Effector memory CD4-positive, alpha-beta T cell (primary cell): ENCODE measurements at regions not wholly inside any gene's neighbourhood (a gene's known extent, or its start where the extent isn't known, plus 50 kb on each side); places are given as distances from the start of the nearest gene placed in this dataset.

ENCODE experiments used
- DNase-seq, 3 donors: peaks; one replicate each; pipeline ENCODE4 v3.0.0-alpha.2; 2020
- H3K27ac ChIP-seq: 2 replicates; pipeline ENCODE4 v1.7.0; 2013; ENCODE audit warnings: mild to moderate bottlenecking, low read length, moderate library complexity; ENCODE audit not compliant: insufficient read depth, poor library complexity, severe bottlenecking
- H3K27me3 ChIP-seq: replicated peaks from 2 replicates; pipeline ENCODE4 v1.7.0; 2013; ENCODE audit warnings: mild to moderate bottlenecking, low read length; ENCODE audit not compliant: insufficient read depth, control insufficient read depth, poor library complexity, severe bottlenecking
- H3K36me3 ChIP-seq: 2 replicates; pipeline ENCODE4 v1.7.0; 2013; ENCODE audit warnings: mild to moderate bottlenecking, low read length, moderate library complexity; ENCODE audit not compliant: control insufficient read depth, insufficient read depth
- H3K4me1 ChIP-seq: 2 replicates; pipeline ENCODE4 v1.7.0; 2013; ENCODE audit warnings: low read length, mild to moderate bottlenecking; ENCODE audit not compliant: control insufficient read depth, insufficient read depth, poor library complexity, severe bottlenecking
- H3K4me3 ChIP-seq: 2 replicates; pipeline ENCODE4 v1.7.0; 2013; ENCODE audit warnings: low read length, low read depth, mild to moderate bottlenecking; ENCODE audit not compliant: insufficient read depth, poor library complexity, severe bottlenecking
- H3K9me3 ChIP-seq: 2 replicates; pipeline ENCODE4 v1.7.0; 2013; ENCODE audit warnings: mild to moderate bottlenecking, low read length, moderate library complexity; ENCODE audit not compliant: control insufficient read depth

DNA sequence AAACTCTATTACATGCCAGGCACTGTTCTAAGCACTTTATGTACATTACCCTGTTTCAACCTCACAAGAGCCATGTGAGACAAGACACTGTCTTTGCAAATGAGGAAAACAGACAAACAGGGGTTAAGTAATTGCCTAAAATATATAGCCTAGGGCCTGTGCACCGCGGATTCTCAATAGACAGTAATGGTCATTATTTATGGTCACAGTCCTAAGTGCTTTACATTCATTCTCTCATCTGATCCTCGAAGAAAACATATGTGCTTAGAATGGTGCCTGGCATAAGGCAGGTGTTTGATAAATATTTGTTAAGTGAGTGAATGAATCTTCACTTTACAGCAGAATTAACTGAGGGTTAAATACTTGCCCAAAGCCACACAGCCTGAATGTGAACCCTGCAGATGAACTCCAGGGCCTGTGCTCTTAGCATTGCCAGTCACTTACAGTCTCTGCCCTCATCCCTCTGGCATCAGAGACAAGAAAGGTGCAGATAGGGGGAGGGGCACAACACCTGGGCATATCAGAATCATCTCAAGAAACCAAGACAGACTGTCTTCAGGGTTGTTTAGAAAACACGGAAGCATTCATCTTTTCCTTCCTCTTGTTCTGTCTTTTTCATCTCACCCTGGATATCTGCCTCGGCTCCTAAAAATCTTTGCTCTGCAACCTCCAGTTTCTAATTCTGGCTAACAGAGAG lies 92.8 kb upstream of the SASH1 start:
- Histone ChIP-seq H3K27ac (no peak overlapping the region), H3K27me3 (no peaks in the 10 kb centered on the region), H3K36me3 (no peaks in the 10 kb centered on the region), H3K9me3 (no peaks in the 10 kb centered on the region), H3K4me1 (no peaks in the 10 kb centered on the region), H3K4me3 (no peak overlapping the region)
- no peak for DNase-seq

DNA sequence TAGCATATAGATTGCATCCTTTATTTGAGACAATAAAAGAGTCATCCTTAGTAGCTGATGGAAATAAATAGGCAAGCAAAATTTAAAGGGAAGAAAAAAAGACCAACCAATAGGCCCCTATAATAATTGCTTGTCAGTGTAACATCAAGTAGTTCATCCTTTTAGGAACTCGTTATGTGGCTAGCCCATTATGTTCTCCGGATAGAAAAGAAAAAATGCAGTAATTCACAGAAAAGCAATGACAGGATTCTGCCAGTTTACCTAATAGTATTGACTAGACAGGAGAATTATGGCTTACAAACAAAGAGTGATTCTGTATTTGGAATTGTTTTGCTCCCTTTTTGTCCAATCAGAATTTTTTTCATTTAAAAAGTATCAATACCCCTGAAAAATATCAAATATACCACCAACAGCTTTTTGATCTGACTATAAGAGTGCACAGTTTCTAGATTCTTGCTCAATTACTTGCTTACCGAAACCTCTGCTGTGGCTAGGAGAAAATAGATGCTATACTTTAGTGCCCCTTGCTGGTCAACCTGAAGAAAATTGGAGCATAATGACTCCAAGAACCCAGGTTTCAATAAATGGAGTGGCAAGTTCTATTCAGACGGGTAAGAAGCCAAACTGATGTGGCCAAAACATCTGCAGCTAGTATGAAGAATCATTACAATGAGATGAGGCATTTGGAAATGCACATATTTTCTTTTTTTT lies 91.5 kb upstream of the SASH1 start:
- Histone ChIP-seq H3K36me3 (no peaks in the 10 kb centered on the region), H3K27ac (no peak overlapping the region), H3K4me1 (no peaks in the 10 kb centered on the region), H3K4me3 (no peak overlapping the region), H3K27me3 (no peaks in the 10 kb centered on the region), H3K9me3 (no peaks in the 10 kb centered on the region)
- DNase-seq: no peak

DNA sequence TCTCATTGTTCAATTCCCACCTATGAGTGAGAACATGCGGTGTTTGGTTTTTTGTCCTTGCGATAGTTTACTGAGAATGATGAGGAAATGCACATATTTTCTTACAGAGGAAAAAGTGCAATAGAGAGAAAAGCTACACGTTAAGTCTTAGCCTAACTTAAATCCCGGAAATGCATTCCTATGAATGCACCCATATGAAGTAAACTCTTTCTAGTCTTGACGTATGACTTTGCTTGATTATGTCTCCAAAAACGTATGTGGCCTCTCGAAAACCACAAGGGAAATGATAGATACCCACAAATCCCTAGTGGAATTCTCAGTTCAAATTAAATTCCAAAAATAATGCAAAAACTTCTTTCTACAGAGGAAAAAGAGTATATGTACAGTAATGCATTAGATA lies 90.7 kb upstream of the SASH1 start:
- DNase-seq: no peak

DNA sequence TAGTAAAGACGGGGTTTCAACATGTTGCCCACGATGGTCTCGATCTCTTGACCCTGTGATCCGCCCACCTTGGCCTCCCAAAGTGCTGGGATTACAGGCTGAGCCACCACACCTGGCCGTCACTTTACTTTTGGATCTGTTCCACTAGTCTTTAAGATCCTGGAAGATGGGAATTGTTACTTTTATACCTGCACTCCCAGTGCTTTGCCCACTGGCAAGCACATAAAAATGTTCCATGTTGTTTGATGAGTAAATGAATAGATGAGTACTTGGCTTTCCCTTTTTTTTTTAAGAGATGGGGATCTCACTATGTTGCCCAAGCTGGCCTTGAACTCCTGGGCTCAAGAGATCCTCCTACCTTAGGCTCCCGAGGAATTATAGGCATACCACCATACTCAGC lies 84.8 kb upstream of the SASH1 start:
- Histone ChIP-seq H3K9me3 (no peaks in the 10 kb centered on the region), H3K36me3 (no peaks in the 10 kb centered on the region), H3K4me3 (no peak overlapping the region), H3K27me3 (no peaks in the 10 kb centered on the region), H3K27ac (no peak overlapping the region), H3K4me1 (no peaks in the 10 kb centered on the region)
- DNase-seq: no peak

More for the DNA sequence above, 90.7 kb upstream of the SASH1 start:
- Histone ChIP-seq H3K9me3 (no peaks in the 10 kb centered on the region), H3K4me1 (no peaks in the 10 kb centered on the region), H3K4me3 (no peak overlapping the region), H3K27me3 (no peaks in the 10 kb centered on the region), H3K27ac (no peak overlapping the region), H3K36me3 (no peaks in the 10 kb centered on the region)

DNA sequence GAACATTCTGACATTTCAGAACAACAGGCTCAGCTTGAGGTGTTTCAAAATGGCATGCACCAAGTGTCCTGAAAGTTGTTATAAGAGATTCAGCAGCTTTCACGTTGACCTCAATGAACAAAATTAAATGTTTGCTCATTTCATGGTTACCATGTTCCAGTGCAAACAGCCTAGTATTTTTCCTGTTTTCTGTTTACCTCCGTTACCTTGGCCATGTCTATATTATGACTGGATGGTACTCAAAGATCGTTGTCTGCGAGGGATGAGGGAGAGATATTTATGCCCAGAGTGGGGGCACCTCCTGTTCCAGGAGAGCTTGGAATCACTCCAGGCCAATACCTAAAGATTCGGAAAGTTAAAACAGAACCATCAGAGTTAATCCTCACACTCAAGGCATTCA lies 83.8 kb upstream of the SASH1 start:
- no peak overlapping the region for H3K27ac ChIP-seq
- H3K36me3 ChIP-seq: no peaks in the 10 kb centered on the region
- H3K9me3 ChIP-seq: no peaks in the 10 kb centered on the region
- no peaks in the 10 kb centered on the region for H3K27me3 ChIP-seq
- no peak for DNase-seq
- H3K4me3 ChIP-seq: no peak overlapping the region
- no peaks in the 10 kb centered on the region for H3K4me1 ChIP-seq

DNA sequence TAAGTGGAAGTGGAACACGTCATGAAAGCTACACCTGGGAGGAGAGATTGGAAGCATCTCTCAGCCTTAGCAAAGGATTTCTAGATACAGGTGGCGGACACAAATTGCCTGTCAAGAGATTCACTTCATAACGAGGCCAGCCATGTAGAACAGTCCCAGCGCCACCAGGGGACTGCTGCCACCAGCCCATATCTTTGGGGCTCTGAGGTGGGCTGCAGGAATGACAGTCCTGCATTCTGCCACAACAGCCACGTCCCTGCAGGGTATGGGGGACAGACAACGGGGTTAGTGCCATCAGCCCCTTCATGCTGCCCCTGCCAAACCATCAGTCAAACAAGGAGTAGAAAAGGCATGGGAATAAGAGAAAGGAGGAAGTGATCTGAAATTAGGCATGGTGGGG lies 81.2 kb upstream of the SASH1 start:
- H3K4me1 ChIP-seq: no peaks in the 10 kb centered on the region
- H3K4me3 ChIP-seq: no peak overlapping the region
- H3K9me3 ChIP-seq: no peaks in the 10 kb centered on the region
- no peak overlapping the region for H3K27ac ChIP-seq
- H3K36me3 ChIP-seq: no peaks in the 10 kb centered on the region
- DNase-seq: no peak
- no peaks in the 10 kb centered on the region for H3K27me3 ChIP-seq

DNA sequence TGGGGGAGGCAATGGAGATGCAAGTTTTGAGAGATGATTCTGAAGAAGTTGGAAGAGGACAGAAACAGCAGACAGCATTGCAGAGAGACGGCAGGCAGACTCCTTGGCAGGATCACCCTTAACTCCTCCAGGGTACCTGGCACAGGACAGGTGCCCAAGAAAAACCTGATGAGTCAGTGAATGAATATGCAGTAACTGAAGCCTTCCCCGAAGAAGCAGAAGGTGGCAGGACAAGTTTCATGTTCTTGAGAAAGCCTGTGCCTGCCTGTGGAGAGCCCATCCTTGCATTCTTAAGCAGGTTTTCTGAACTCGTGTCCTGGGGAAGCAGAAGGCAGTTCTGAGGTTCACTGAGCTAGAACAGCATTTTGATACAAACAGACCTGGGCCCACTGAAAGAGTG lies 79.6 kb upstream of the SASH1 start:
- no peaks in the 10 kb centered on the region for H3K36me3 ChIP-seq
- no peak for DNase-seq
- no peaks in the 10 kb centered on the region for H3K4me1 ChIP-seq
- no peak overlapping the region for H3K27ac ChIP-seq
- no peaks in the 10 kb centered on the region for H3K9me3 ChIP-seq
- no peaks in the 10 kb centered on the region for H3K27me3 ChIP-seq
- no peak overlapping the region for H3K4me3 ChIP-seq

DNA sequence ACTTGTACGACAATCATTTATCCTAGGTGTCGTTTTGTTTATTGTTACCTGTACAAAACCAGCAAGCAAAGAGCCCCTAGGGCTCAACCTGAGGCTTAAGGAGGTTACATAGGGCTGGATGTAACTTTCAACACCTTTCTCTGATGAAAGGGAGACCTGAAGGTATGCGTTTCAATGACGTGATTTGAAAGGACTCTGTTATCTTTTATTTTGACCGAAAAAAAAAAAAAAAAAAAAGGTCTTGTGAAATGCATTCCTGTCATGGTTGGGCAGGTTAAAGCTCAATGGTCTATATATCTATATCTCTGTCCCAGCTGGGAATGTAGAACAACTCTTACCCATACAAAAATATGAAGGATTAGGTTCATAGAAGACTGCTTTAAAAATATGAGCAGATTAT lies 78.7 kb upstream of the SASH1 start:
- Histone ChIP-seq H3K9me3 (no peaks in the 10 kb centered on the region), H3K36me3 (no peaks in the 10 kb centered on the region), H3K27me3 (no peaks in the 10 kb centered on the region), H3K27ac (no peak overlapping the region), H3K4me1 (no peaks in the 10 kb centered on the region), H3K4me3 (no peak overlapping the region)
- no peak for DNase-seq

DNA sequence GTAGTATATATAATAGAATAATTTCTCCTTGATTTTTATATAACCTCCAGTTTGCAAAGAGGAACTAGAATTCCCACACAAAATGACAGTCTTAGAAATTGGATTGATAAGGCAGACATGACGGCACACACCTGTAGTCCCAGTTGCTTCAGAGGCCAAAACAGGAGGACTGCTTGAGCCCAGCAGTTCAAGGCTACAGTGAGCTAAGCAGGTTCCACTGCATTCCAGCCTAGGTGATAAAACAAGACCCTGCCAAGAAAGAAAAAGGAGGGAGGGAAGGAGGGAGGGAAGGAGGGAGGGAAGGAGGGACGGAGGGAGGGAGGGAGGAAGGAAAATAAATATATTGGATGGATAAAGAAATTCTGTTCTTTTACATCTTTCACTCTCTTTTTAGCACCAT lies 77.6 kb upstream of the SASH1 start:
- Histone ChIP-seq H3K36me3 (no peaks in the 10 kb centered on the region), H3K27ac (no peak overlapping the region), H3K27me3 (no peaks in the 10 kb centered on the region), H3K4me3 (no peak overlapping the region), H3K9me3 (no peaks in the 10 kb centered on the region), H3K4me1 (no peaks in the 10 kb centered on the region)
- DNase-seq: no peak

DNA sequence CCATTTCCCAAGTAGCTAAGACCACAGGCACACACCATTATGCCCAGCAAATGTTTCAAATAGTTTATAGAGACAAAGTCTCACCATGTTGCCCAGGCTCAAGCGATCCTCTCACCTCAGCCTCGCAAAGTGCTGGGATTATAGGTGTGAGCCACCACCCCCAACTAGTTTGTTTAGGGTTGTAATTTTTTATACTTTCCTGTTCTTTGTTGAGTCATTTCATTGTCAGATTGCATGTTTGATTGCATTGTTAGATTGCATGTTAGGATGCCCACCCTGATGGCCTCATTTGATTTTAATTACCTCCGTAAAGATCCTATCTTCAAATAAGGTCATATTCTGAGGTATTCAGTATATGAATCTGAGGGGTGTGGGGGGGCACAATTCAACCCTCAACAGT lies 73.3 kb upstream of the SASH1 start:
- Histone ChIP-seq H3K9me3 (no peaks in the 10 kb centered on the region), H3K27ac (no peak overlapping the region), H3K4me3 (no peak overlapping the region), H3K4me1 (no peaks in the 10 kb centered on the region), H3K36me3 (no peaks in the 10 kb centered on the region), H3K27me3 (no peaks in the 10 kb centered on the region)
- no peak for DNase-seq
